HFFc6 (cell line): ENCODE measurements at regions not wholly inside any gene's neighbourhood (a gene's known extent, or its start where the extent isn't known, plus 50 kb on each side); places are given as distances from the start of the nearest gene placed in this dataset.

Experiments used
- DNase-seq: peaks from one replicate; pipeline ENCODE4 v3.0.0-alpha.2; 2018
- H3K27ac Mint-ChIP-seq: 2 replicates; pipeline ENCODE4 v1.8.0; 2020; ENCODE audit warnings: mild to moderate bottlenecking, mixed read lengths
- H3K27me3 Mint-ChIP-seq: 2 replicates; pipeline ENCODE4 v1.8.0; 2021; ENCODE audit warnings: mild to moderate bottlenecking, moderate library complexity, mixed read lengths; ENCODE audit not compliant: insufficient read depth
- H3K36me3 Mint-ChIP-seq: 2 replicates; pipeline ENCODE4 v1.8.0; 2021; ENCODE audit warnings: low read depth, mixed read lengths
- H3K4me1 Mint-ChIP-seq: 2 replicates; pipeline ENCODE4 v1.8.0; 2020; ENCODE audit warnings: low read depth, mixed read lengths
- H3K4me3 Mint-ChIP-seq: 2 replicates; pipeline ENCODE4 v1.8.0; 2020; ENCODE audit warnings: mild to moderate bottlenecking, moderate library complexity, mixed read lengths
- H3K9me3 Mint-ChIP-seq: 2 replicates; pipeline ENCODE4 v1.8.0; 2020; ENCODE audit warnings: mild to moderate bottlenecking, mixed read lengths
- CTCF ChIP-seq: fragments of 200-600 bp; sonication (generic); IDR thresholded peaks from 2 replicates; pipeline ENCODE4 v1.5.0; 2021; ENCODE audit warnings: antibody characterized with exemption, mild to moderate bottlenecking

- no peaks in the 10 kb centered on the region for H3K27me3 Mint-ChIP-seq
- H3K27ac Mint-ChIP-seq = no peak overlapping the region
- H3K36me3 Mint-ChIP-seq = no peaks in the 10 kb centered on the region
- no peak for DNase-seq
- H3K4me1 Mint-ChIP-seq = no peaks in the 10 kb centered on the region
- TF ChIP-seq CTCF = no peak
- H3K4me3 Mint-ChIP-seq = no peak overlapping the region
- peaks cover 16% of the 10 kb centered on the region for H3K9me3 Mint-ChIP-seq
Observed at GRCh38 chr4:58740897-58741296, 1630.7 kb upstream of the IGFBP7 start.

- TF ChIP-seq CTCF = no peak
- H3K27me3 Mint-ChIP-seq = no peaks in the 10 kb centered on the region
- no peak overlapping the region for H3K4me3 Mint-ChIP-seq
- DNase-seq = no peak
- no peaks in the 10 kb centered on the region for H3K4me1 Mint-ChIP-seq
- H3K9me3 Mint-ChIP-seq = peaks cover 16% of the 10 kb centered on the region
- no peaks in the 10 kb centered on the region for H3K36me3 Mint-ChIP-seq
- no peak overlapping the region for H3K27ac Mint-ChIP-seq
Observed at GRCh38 chr4:58739275-58739674, 1629.1 kb upstream of the IGFBP7 start.

- Mint-ChIP-seq H3K36me3 (no peaks in the 10 kb centered on the region), H3K9me3 (peaks cover 16% of the 10 kb centered on the region), H3K4me3 (no peak overlapping the region), H3K27me3 (no peaks in the 10 kb centered on the region), H3K4me1 (no peaks in the 10 kb centered on the region), H3K27ac (no peak overlapping the region)
- DNase-seq = no peak
- TF ChIP-seq CTCF = no peak
Observed at GRCh38 chr4:58738375-58738774, 1628.2 kb upstream of the IGFBP7 start.

GRCh38 chr4:58734030-58734674, 1624.0 kb upstream of the IGFBP7 start:
- no peak overlapping the region for H3K4me3 Mint-ChIP-seq
- H3K27ac Mint-ChIP-seq = no peak overlapping the region
- no peak for DNase-seq
- H3K9me3 Mint-ChIP-seq = peaks cover 8% of the 10 kb centered on the region
- no peaks in the 10 kb centered on the region for H3K27me3 Mint-ChIP-seq
- no peaks in the 10 kb centered on the region for H3K4me1 Mint-ChIP-seq
- no peaks in the 10 kb centered on the region for H3K36me3 Mint-ChIP-seq
- TF ChIP-seq CTCF = no peak

- Mint-ChIP-seq H3K4me1 (no peaks in the 10 kb centered on the region), H3K36me3 (no peaks in the 10 kb centered on the region), H3K27ac (no peak overlapping the region), H3K9me3 (peaks cover 2% of the 10 kb centered on the region), H3K4me3 (no peak overlapping the region), H3K27me3 (no peaks in the 10 kb centered on the region)
- no peak for TF ChIP-seq CTCF
- no peak for DNase-seq
Observed at GRCh38 chr4:58732973-58733372, 1622.8 kb upstream of the IGFBP7 start.

GRCh38 chr4:58723954-58724353, 1613.8 kb upstream of the IGFBP7 start:
- Mint-ChIP-seq H3K4me3 (no peak overlapping the region), H3K9me3 (peaks cover 19% of the 10 kb centered on the region), H3K27me3 (no peaks in the 10 kb centered on the region), H3K27ac (no peak overlapping the region), H3K4me1 (no peaks in the 10 kb centered on the region), H3K36me3 (no peaks in the 10 kb centered on the region)
- no peak for DNase-seq
- no peak for TF ChIP-seq CTCF
